Amniotic epithelial cell (primary cell): ENCODE measurements at regions not wholly inside any gene's neighbourhood (a gene's known extent, or its start where the extent isn't known, plus 50 kb on each side); places are given as distances from the start of the nearest gene placed in this dataset.
"Not testable (repeated sequence)": the region's sequence is repeated elsewhere in the genome, so short reads cannot be mapped to it uniquely, and the experiment has no call there.

ENCODE experiments used
- DNase-seq: peaks from one replicate; pipeline ENCODE4 v3.0.0-alpha.2; 2010; ENCODE audit warnings: low read depth

DNA sequence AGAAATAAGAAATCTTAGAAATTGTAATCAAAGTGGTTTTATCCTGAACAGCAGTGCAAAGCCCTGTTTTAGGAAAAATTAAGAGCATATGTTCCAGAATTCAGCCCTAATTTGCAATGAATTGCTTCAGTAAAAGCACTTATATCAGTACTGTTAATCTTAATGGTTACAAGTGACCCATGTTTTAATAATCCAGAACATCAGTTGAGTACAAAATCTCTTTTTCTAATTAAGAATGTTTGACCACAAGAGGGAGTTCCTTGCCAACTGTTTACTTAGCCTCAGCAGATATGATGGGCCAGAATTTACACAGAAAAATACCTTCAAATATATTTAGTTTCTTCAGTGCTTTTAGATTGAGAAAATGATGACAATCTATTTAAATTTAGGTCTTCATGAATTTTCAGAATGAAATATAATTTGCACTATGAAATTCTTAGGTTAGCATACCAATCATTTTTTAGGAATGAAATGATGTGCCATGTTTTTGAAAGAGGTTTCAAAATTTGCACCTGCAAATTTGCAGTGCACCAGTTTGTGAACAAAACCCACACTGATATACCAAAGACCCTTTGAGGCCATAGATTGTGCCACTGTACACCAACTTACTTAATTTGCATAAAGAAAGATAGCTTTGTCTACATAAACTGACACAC is 926.3 kb upstream of the ARRDC3 start:
- peak; percentile 60 for DNase-seq

DNA sequence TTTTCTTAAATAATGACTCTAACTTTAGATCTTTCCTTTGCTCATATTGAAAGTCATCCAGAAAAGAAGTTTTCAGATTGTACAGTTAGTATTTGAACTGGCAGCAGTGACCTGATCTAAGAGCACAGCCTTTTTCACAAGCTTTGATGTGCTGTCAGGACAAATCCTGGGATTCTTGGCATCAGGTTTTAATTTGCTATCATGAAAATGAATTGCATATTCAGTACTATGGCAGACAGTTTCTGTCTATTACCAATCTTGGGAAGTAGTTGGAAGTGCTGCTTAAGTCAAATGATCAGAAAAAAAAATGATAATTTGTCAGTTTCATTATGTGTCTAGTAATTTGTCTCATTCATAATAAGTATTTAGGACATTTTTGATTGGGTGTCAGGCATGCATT is 925.6 kb upstream of the ARRDC3 start:
- no peak for DNase-seq

DNA sequence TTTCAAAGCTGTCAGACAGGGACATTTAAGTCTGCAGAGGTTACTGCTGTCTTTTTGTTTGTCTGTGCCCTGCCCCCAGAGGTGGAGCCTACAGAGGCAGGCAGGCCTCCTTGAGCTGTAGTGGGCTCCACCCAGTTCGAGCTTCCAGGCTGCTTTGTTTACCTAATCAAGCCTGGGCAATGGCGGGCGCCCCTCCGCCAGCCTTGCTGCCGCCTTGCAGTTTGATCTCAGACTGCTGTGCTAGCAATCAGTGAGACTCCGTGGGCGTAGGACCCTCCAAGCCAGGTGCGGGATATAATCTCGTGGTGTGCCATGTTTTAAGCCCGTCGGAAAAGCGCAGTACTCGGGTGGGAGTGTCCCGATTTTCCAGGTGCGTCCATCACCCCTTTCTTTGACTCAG is 919.2 kb upstream of the ARRDC3 start:
- DNase-seq, result not testable (repeated sequence)

DNA sequence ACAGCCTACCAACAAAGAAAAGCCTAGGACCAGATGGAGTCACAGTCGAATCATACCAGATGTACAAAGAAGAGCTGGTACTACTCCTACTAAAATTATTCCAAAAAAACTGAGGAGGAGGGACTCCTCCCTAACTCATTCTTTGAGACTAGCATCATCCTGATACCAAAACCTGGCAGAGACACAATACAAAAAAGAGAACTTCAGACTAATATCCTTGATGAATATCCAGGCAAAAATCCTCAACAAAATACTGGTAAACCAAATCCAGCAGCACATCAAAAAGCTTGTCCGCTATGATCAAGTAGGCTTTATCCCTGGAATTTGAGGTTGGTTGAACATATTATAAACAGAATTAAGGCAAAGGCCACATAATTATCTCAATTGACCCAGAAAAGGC is 900.4 kb upstream of the ARRDC3 start:
- DNase-seq, result no peak

DNA sequence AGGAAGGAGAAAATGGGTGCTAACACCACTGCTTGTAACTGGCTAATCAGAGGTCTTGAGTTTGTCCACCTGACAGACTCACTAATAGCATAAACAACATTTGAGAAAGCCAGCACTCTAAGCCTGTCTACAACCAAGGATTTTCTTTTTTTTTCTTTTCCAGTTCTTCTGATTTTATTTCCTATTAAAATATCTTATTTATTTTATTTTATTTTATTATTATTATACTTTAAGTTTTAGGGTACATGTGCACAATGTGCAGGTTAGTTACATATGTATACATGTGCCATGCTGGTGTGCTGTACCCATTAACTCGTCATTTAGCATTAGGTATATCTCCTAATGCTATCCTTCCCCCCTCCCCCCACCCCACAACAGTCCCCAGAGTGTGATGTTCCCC is 888.6 kb upstream of the ARRDC3 start:
- DNase-seq, result not testable (repeated sequence)

DNA sequence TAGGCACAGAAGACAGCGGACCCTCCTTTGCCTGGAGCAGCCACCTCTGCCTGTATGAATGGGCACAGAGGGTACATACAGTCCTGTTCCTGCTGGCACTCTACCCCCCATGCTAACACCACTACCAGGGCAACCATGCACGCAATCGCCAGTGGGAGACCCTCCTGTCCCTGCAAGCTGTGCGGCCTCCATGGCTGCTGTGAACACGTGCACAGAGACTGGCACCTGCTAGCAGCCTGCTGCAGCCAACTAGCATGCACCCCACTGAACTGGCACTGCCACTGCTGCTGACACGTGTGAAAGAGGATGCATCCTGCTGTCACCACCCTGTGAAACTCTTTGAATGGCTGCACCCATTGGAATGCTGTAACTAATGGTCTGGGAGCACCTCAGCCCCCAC is 885.2 kb upstream of the ARRDC3 start:
- DNase-seq, result no peak

DNA sequence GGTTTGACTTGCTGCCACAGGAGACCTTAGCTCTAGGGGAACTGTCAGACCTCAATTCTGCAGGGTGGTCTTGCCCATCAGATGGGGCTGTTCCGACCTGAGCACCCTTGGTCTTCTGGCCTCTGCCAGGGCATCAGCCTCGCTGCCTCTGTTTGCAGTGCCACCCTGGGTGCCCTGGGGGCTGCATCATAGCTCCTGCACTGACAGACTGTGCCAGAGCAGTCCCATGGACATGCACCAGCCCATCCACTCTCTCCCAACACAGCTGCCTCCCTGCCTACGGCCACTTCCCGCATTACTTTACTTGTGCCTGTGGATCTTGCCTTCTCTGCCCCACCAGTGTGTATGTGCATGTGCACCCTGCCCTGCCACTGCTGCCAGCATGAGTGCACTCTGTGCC is 884.7 kb upstream of the ARRDC3 start:
- DNase-seq, result no peak

DNA sequence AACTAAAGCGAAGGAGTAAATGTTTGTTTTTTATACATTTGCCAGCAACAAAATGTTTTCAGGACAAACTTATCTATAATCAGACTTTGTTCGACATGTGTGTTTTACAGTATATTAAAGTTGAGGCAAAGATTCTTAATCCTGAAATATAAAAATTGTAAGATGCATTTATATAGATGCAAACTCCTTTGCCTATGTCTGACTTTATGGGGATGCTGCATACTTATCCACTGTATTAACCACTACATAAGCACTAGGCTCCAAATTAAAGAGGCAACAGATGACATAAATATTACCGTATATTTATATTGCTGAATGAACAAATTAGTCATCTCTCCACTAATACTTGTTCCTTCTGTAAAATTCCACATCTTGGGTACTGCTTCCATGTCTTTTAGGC is 882.7 kb upstream of the ARRDC3 start:
- no peak for DNase-seq

DNA sequence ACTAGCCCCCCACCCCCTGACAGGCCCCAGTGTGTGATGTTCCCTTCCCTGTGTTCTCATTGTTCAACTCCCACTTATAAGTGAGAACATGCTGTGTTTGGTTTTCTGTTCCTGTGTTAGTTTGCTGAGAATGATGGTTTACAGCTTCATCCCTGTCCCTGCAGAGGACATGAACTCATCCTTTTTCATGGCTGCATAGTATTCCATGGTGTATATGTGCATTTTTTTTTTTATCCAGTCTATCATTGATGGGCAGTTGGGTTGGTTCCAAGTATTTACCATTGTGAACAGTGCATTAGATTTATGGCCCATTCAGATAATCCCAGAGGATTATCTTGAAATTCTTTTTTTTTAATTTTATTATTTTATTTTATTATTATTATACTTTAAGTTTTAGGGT is 872.5 kb upstream of the ARRDC3 start:
- DNase-seq, result not testable (repeated sequence)

DNA sequence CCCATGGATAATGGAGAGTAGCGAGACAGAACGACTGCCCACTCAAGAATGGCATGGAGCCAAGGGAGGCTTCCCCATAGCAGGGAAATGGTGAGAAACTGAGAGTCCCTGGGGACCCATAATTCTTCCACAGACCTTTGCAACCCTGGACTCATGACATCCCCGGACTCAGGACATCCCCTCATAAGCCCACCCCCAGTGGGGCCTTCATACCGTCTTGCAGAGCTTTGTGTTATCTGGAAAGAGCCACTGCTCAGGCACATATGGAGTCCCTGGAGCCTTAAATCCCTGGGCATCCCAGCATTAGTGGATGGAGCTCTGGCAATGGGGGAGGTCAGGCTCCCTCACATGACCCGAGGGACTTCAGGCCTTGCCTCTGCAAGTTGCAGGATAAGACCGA is 865.4 kb upstream of the ARRDC3 start:
- no peak for DNase-seq

DNA sequence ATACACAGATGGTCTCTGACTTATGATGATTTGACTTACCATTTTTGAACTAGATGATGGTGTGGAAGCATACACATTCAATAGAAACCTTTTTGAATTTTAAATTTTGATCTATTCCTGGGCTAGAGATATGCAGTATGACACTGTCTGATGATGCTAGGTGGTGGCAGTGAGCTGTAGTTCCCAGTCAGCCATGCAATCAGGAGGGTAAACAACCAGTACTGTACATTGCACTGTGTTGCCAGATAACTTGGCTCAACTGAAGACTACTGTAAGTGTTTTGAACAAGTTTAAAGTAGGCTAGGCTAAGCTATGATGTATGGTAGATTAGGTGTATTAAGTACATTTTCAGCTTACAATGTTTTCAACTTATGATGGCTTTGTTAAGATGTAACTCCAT is 859.1 kb upstream of the ARRDC3 start:
- no peak for DNase-seq

DNA sequence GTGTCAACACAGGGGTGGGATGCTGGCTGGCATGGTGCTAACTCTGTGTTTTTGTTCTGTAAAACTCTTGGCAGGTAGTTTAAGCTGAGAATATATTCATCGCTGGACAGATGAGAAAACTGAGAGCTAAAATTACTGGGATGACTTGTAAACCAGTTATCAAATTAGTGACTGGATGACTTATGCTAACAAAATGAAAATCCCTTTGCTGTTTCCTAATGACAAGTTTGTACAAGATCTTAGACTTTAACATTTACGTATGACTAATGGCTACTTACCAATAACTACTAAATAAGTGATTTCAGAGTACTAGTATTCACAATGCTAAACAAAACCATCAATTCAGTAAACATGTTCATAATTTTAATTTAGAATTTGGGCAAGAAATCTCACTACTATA is 854.8 kb upstream of the ARRDC3 start:
- DNase-seq, result no peak

DNA sequence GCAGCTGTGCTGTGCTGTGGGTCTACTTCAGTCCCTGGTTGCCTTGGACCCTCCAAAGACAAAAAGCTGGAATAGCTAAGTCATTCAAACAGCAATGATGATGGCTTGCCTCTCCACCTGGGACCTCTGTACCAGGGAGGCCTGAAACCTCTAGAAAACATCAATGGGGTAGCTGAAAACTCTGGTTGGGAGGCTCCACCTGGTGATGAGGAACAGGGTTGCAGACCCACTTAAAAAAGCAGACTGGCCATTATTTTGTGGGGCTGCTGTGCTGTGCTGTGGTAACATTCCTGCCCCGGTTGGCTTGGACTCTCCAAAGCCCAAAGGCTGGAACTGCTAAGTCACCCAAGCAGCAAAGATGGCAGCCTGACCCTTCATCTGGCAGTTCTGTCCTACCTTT is 839.3 kb upstream of the ARRDC3 start:
- DNase-seq, result no peak

DNA sequence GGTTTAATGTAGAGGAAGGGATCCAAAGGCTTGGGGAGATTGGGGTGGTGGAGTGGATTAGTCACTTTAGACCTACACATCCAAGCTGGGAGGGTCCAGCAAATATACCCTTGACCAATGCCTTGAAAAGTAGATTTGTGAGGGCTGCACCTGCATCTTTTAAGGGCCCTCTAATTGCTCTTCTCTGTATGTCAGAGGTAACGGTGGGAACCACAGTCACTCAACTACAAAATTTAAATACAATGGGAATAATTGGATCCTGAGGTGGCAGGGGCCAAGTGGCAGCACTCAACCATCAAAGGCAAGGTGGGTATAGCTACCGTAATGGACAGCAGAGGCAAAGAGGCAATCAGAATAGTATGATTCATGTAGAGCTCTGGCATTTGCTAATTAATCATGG is 833.7 kb upstream of the ARRDC3 start:
- not testable (repeated sequence) for DNase-seq

DNA sequence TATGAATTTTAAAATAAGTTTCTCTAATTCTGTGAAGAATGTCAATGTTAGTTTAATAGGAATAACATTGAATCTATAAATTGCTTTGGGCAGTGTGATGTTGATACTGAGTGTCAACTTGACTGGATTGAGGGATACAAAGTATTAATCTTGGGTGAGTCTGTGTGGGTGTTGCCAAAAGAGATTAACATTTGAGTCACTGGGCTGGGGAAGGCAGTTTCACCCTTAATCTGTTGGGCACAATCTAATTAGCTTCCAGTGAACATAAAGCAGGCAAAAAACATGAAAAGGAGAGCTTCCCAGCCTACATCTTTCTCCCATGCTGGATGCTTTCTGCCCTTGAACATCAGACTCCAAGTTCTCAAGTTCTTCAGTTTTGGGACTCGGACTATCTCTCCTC is 832.0 kb upstream of the ARRDC3 start:
- no peak for DNase-seq

DNA sequence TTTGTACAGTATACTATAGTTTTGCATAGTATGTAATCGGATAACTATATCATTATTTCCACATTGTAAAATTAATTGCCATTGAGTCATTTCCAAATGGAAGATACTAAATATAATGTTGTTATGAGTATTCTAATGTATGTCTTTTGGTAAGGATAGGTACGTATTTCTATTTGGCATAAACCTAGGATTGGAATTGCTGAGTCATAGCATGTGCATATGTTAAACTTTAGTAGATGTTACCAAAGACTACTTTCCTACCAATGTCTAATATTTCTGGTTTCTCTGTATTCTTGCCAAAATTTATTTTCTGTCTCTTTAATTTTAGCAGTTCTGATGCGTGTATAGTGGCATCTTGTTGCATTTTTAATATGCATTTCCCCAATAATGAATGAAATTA is 825.1 kb upstream of the ARRDC3 start:
- no peak for DNase-seq

DNA sequence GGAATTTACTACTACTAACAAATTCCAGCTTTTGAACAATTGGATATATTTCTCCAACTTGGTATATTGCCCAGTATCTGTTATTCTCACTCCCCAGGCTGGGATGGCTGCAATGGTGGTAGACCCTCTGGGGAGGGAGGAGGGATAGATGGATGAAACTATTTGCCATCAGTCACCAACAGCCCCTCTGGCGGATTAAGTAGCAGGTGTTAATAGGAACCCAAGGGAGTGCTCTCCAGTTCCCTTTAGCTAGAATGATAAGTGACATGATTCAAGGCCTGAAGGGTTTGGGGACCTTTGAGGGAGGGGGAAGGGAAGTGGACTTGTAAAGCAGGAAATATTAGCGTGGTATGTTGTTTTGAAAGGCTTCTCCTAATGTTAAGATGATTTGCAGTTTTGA is 824.0 kb upstream of the ARRDC3 start:
- no peak for DNase-seq

DNA sequence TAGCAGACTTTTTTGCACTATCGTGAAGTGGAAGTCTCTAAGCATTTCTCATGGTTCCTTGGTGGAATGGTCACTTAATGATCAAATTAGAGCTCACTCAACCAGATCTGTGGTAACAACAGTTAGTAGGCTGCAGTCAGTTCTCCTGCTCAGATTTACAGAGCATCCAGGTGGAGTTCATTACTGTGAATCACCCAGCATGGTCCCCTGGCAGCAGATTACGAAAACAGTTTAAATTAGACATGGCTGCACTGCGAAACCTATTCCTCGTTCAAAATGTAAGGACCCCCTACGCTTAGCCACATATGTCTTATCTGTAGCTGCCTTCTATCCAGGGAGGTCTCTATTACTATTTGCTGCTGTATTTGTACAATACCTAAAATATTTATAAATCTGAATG is 823.6 kb upstream of the ARRDC3 start:
- no peak for DNase-seq

DNA sequence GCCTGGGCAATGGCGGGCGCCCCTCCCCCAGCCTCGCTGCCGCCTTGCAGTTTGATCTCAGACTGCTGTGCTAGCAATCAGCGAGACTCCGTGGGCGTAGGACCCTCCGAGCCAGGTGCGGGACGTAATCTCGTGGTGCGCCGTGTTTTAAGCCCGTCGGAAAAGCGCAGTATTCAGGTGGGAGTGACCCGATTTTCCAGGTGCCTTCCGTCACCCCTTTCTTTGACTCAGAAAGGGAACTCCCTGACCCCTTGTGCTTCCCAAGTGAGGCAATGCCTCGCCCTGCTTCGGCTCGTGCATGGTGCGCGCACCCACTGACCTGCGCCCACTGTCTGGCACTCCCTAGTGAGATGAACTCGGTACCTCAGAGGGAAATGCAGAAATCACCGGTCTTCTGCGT is 815.9 kb upstream of the ARRDC3 start:
- DNase-seq, result not testable (repeated sequence)

DNA sequence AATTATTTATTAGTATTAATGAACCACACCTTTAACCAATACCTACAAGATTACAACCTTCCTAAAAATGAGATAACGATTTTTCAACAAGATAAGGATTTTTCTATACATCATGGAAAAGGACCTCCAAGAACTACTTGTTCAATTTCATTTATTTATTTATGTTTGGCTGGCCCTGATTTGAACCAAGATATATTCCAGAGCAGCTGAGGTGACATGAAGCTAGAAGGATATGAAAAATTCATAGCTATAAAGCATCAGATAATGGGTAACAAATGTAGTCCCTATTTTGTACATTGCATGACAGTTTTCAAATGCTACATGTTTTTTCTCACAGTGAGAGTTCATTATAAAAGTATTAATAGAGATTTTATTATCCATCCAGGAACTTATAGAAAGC is 798.5 kb upstream of the ARRDC3 start:
- DNase-seq, result no peak

DNA sequence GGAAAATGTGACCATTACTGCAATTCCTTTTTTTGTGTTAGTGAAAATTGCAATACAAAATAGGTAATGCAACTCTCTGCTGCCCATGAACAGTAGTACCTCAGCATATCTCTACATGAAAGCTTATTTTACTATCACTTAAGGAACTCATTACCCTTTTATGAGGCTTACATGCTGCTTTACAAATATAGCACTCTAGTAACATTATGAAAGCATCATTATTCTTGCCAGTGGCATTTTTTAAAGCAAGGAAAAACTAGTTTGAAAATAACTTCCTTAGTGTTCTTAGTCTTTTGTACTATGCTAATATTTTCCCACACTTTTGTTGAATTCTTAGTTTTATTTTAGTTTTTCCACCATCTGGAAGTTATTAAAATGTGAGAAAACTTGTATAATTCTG is 797.3 kb upstream of the ARRDC3 start:
- no peak for DNase-seq

DNA sequence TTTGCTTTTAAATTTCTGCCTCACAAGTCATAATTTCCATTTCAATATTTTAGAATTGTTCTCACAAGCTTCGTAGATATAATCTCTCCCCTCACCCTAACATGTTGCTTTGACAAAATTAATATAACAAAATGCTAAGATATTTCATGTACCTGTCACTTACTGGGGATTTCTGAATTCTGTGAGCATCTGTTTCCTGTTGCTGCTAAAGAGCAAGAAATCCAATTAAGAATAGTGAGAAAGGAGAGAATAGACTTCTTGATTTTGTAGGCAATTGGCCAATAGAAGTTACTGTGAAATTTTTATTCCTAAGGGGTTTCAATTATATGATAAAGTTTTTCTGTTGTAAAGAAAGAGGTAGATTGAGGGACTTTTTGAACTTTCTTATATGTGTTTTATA is 796.5 kb upstream of the ARRDC3 start:
- DNase-seq, result no peak

DNA sequence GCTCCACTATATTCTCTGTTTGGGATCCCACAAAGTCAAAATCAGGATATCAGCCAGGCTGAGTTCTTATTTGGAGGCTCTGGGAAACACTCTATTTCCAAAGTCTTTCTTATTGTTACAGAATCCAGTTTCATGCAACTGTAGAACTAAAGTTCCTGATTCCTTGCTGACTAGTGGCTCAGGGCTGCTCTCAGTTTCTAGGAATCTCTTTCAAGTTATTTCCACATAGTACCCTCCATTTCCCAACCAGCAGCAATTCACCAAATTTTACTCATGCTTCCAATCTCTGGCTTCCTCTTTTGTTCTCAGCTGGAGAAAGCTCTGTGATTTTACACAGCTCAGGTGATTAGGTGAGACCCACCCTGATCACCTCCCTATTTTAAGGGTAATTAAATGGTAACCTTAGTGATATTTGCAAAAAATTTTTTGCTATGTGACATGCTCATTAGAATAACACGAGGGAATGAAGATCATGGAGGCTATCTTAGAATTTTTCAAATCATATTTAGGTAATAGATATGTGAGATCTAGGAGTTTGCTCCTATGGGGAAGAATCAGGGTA is 794.9 kb upstream of the ARRDC3 start:
- DNase-seq, result peak; percentile 2

DNA sequence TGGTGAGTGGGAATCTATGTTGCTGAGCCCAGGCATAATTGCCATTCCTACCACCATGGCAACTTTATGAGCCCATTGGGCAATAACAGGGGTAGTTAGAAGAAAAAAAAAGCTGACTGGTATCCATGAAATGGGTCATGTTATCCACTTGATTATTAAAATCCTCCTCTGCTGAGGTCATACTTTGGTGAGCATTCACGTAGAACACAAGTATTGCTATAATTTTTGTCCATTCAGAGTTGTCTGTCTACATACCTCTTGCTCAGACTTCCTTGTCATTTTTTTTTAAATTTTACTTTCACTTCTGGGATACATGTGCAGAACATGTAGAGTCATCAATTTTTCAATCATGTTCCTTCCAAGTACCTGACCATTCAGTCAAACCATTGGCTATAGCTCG is 780.8 kb upstream of the ARRDC3 start:
- no peak for DNase-seq

DNA sequence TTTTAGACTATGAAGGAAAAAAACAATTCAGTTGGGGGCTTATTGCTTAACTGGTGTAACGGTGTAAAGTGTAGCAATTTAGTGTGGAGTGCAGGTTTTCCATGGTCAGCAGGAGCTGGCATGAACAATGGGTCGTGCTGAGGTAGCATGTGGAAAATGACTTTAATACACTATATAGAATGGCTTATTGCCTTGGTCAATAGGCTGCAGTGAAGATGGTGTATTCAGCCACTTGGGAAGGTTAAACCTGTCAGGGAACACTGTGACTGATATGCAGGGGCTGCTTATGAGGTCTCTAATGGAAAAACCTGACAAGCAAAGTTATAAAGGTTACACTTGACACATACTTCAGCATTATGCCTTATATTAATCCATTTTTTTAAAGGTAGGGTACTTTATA is 764.7 kb upstream of the ARRDC3 start:
- DNase-seq, result no peak
